ENCODE measurements at regions not wholly inside any gene's neighbourhood (a gene's known extent, or its start where the extent isn't known, plus 50 kb on each side); places are given as distances from the start of the nearest gene placed in this dataset.

GRCh38 chr7:68266004-68266579 is 1269.5 kb downstream of the TYW1 start:
- DNase-seq, result no peak

DNA sequence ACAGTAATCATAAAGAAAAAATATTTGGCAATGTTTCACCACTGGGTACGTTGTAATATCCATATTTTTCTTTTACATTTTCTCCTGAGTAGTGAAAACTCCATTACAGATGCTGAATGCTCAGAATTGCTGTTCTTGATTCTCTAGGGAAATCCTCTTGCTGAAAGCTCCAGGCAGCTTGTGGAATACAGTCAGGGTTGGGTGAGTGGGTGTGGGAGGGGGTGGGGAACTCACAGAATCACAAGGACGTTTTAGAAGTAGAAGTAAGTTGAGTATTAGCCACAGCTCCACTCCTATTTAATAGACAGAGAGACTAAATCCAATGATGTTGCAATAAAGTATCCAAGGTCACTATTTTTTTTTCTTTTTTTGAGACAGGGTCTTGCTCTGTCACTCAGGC is 1270.9 kb downstream of the TYW1 start:
- DNase-seq, result no peak

- DNase-seq, result no peak
Measured at GRCh38 chr7:68269405-68269804, 1272.8 kb downstream of the TYW1 start.

GRCh38 chr7:68272507-68272906 is 1275.9 kb downstream of the TYW1 start:
- no peak for DNase-seq

GRCh38 chr7:68276725-68277124 is 1280.1 kb downstream of the TYW1 start:
- DNase-seq, result no peak

GRCh38 chr7:68279827-68280400 is 1283.3 kb downstream of the TYW1 start:
- DNase-seq, result peak in 1 of 2 experiments; percentile 4

DNA sequence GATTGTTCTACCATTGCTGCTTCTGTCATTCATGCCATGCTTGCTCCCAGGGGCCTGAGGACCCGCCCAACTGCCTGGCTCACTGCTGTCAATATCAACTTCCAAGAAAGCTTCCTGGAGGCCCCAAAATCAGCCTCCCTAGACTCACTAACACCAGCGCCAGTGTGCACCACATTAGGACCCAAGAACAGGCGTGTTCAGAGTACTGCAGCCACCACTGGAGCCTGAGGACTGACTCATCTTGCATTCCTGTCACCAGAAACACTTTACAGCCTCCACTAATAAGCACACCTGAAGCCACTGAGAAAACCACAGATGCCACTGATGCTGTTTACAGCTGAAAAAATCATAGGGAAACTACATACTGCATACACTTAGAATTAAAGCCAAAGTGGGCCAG is 1284.3 kb downstream of the TYW1 start:
- DNase-seq, result no peak

GRCh38 chr7:68288144-68288593 is 1291.5 kb downstream of the TYW1 start:
- no peak for DNase-seq

GRCh38 chr7:68291710-68292109 is 1295.1 kb downstream of the TYW1 start:
- no peak for DNase-seq

GRCh38 chr7:68295386-68295785 is 1298.8 kb downstream of the TYW1 start:
- DNase-seq, result no peak

DNA sequence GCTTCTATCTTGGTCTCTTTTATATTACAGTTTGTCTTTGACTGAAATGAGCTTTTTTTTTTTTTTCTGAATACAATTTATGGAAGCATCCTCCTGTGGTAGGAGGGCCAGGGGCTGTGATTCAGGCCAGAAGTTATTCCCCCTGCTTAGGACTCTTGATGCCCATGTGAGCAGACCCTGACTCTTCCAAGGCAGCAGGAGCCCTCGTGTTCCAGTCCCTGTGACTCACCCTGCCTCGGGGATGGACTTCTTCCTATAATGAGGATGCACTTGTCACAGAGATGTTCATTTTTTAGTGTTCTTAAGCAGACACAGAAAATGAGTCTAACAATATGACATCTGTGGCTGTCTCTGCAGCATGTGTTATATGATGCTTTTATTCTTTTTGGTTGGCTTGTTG is 1293.7 kb upstream of the AUTS2 start:
- no peak for DNase-seq

DNA sequence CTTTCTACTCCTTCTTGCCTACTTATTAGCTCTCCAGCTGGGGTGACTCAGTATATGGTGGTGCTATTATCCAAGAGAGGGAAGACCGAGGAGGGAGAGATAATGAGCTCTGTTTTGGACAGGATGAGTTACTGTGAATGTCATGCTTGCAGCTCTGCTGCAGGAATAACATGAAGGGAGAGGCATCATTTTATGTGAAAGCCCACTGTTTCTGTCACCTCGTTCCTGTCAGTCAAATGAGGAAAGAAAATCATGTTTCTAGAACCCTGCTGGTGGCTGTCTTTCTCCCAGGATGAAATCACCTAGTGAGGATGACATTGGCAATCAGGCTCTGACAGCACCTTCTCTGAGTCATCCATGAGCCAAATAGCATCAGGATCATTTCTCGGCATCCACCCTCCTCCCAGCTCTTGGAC is 1291.6 kb upstream of the AUTS2 start:
- no peak for DNase-seq

- DNase-seq, result no peak
Measured at GRCh38 chr7:68309271-68309670, 1289.0 kb upstream of the AUTS2 start.

DNA sequence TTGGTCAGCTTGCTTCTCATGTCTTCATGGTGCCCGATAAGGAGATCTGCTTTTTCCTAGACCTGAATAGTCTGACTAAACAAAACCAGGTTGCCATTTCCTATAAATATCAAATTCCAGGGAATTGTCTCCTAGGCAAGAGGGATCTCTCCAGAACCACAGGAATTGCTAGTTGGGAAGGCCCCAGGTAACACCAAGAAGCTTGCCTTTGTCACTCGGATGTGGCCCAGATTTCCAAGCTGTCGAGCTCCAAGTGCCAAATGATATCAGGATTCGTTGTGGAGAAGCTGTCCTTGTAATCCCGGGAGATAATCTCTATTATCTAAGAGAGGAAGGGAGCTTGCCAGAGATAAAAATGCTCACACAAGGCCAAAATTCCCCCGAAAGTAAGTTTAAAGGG is 1288.5 kb upstream of the AUTS2 start:
- no peak for DNase-seq

- DNase-seq, result no peak
Measured at GRCh38 chr7:68311958-68312357, 1286.3 kb upstream of the AUTS2 start.

DNA sequence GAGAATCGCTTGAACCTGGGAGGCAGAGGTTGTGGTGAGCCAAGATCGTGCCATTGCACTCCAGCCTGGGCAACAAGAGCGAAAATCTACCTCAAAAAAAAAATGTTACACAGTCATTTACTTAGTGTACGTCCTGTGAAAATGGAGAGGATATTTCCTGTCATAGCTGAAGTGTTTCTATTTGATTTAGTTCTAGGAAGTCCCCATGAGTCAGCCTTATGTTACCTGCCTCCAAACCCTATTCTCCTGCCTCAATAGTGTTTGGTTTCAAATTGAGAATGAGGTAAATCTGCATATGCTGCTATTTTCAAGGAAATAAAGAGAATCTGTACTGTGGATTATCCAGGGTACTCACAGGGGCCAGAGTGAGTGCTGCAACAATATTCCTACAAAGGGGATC is 1284.5 kb upstream of the AUTS2 start:
- DNase-seq, result no peak

GRCh38 chr7:68314208-68314607 is 1284.1 kb upstream of the AUTS2 start:
- DNase-seq, result no peak

DNA sequence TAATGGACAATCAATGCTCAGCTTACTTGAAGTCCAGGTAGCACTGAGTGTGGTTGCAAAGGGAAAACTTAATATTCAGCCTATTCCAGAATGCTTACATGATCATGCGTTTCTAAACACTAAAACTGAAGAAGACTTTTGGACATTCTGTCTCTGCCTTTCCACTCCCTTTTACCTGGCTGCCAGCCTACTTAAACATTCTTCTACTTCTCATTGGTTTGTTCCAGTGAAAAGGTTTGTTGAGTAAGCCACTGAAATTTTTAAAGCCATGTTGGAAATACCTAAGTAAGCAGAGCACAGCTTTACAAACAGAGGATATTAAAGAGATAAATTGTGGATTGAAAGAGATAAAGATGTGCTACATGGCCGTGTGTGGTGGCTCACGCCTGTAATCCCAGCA is 1280.8 kb upstream of the AUTS2 start:
- no peak for DNase-seq

DNA sequence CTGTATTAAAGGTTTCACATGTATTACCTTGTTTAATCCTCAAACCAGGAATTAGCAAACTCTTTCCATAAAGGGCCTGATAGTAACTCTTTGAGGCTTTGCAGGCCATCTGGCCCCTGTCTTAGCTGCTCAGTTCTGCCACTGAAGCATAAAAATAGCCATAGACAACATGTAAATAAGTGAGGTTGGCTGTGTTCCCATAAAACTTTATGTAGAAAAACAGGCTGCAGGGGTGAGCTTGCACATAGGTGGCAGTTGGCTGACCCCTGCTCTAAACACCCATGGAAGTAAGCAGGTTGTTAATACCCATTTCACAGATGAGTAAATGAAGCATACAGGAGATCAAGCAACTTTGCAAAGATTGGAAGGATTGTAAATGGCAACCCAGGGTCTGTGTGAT is 1279.2 kb upstream of the AUTS2 start:
- no peak for DNase-seq

GRCh38 chr7:68321076-68321639 is 1277.1 kb upstream of the AUTS2 start:
- DNase-seq, result peak; percentile 79 to 86

GRCh38 chr7:68321776-68322496 is 1276.3 kb upstream of the AUTS2 start:
- peak in 1 of 2 experiments; percentile 13 for DNase-seq

GRCh38 chr7:68324621-68325020 is 1273.7 kb upstream of the AUTS2 start:
- no peak for DNase-seq

DNA sequence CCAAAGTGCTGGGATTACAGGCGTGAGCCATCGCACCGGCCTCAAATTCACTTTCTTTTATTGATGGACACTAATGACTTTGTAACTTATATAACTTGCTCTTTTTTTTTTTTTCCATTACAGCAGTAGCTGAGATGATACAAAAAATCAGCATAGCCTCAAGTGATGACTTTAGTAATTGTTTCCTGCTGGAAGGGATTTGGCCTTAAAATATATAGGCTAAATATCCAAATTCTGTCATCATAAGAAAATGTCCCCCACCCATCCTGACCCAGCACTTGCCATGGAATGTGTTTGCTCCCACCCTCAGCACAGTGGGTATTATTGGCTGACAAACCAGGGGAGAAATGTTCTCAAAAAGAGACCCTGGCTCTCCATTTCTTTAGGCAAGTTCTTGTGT is 1264.1 kb upstream of the AUTS2 start:
- DNase-seq, result no peak

DNA sequence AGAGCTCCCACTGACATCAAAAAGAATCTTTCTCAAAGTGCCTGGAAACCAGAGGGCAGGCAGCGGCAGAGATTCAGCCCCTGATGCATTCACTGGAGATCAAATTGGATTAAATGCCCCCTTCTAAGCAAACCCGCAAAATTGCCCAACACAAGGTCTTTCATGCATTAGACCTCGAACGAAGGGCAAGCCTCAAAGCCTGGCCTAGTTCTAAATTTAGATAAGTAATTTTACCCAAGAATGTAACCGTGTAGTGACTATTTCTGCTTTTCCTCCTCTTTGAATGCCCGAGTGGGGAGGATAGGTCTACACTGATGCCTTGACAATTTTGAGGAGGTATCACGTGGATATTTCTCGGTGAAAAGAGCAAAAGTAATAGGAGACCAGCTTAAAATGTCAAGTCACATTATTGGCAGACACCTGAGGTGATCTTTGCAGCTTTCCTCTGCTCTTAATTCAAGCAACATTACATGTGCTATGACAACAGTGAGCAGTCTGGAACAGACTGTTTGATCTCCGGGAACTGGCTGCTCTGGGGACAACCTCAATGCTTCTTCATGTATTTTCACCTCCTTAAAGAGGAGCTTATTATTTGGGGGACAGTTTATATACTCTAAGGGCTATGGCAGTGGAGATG is 1263.5 kb upstream of the AUTS2 start:
- DNase-seq, result no peak

All from SHP77 (cell line).